GM23248 (cell line): ENCODE measurements at regions not wholly inside any gene's neighbourhood (a gene's known extent, or its start where the extent isn't known, plus 50 kb on each side); places are given as distances from the start of the nearest gene placed in this dataset.

Experiments
- DNase-seq: peaks from one replicate; pipeline ENCODE4 v3.0.0-alpha.2; 2015
- H2AFZ ChIP-seq: fragments of 200-600 bp; sonication (generic); 2 replicates; pipeline ENCODE4 v1.6.1; 2016; ENCODE audit warnings: antibody characterized with exemption
- H3F3A ChIP-seq: fragments of 200-600 bp; sonication (generic); 2 replicates; pipeline ENCODE4 v1.6.1; 2016; ENCODE audit warnings: mild to moderate bottlenecking, antibody characterized with exemption, mixed run types; ENCODE audit not compliant: insufficient read depth
- H3K27ac ChIP-seq: fragments of 200-600 bp; sonication (generic); 2 replicates; pipeline ENCODE4 v1.5.1; 2016; ENCODE audit warnings: mild to moderate bottlenecking
- H3K27me3 ChIP-seq: fragments of 200-600 bp; sonication (generic); replicated peaks from 2 replicates; pipeline ENCODE4 v1.6.1; 2016; ENCODE audit warnings: mild to moderate bottlenecking; ENCODE audit not compliant: insufficient read depth
- H3K36me3 ChIP-seq: fragments of 200-600 bp; sonication (generic); 2 replicates; pipeline ENCODE4 v1.6.1; 2016; ENCODE audit warnings: low read depth, mild to moderate bottlenecking
- H3K4me1 ChIP-seq: fragments of 200-600 bp; sonication (generic); 2 replicates; pipeline ENCODE4 v1.6.1; 2016; ENCODE audit warnings: mild to moderate bottlenecking; ENCODE audit not compliant: insufficient read depth
- H3K4me2 ChIP-seq: fragments of 200-600 bp; sonication (generic); one replicate; pipeline ENCODE4 v1.6.1; 2016; ENCODE audit warnings: mild to moderate bottlenecking; ENCODE audit not compliant: unreplicated experiment
- H3K4me3 ChIP-seq: fragments of 200-600 bp; sonication (generic); 2 replicates; pipeline ENCODE4 v1.5.1; 2016; ENCODE audit warnings: mild to moderate bottlenecking
- H3K79me2 ChIP-seq: fragments of 200-600 bp; sonication (generic); 2 replicates; pipeline ENCODE4 v1.6.1; 2016; ENCODE audit warnings: mild to moderate bottlenecking; ENCODE audit not compliant: insufficient read depth
- H3K9ac ChIP-seq: fragments of 200-600 bp; sonication (generic); 2 replicates; pipeline ENCODE4 v1.6.1; 2016; ENCODE audit warnings: mild to moderate bottlenecking
- H3K9me2 ChIP-seq: fragments of 200-600 bp; sonication (generic); 2 replicates; pipeline ENCODE4 v1.6.1; 2016; ENCODE audit warnings: mixed run types, mild to moderate bottlenecking, moderate library complexity; ENCODE audit not compliant: insufficient read depth
- H3K9me3 ChIP-seq: fragments of 200-600 bp; sonication (generic); one replicate; pipeline ENCODE4 v1.6.1; 2017; ENCODE audit warnings: low read depth
- H4K20me1 ChIP-seq: fragments of 200-600 bp; sonication (generic); 2 replicates; pipeline ENCODE4 v1.6.0; 2016; ENCODE audit not compliant: insufficient read depth
- EZH2 ChIP-seq: fragments of 200-600 bp; sonication (generic); IDR thresholded peaks from 2 replicates; pipeline ENCODE4 v1.6.1; 2018; ENCODE audit warnings: antibody characterized with exemption, mild to moderate bottlenecking; ENCODE audit not compliant: insufficient read depth, poor library complexity, severe bottlenecking
- EZH2phosphoT487 ChIP-seq: fragments of 200-600 bp; sonication (generic); IDR thresholded peaks from 2 replicates; pipeline ENCODE4 v1.6.1; 2018; ENCODE audit warnings: antibody characterized with exemption, moderate library complexity, mild to moderate bottlenecking, low read depth; ENCODE audit not compliant: insufficient read depth
- WGBS, 2 experiments: methylation state at CpG; one replicate each; pipeline ENCODE4 v1.1.6; 2015 to 2017; ENCODE audit warnings: low lambda C conversion rate in 2 of 2, low coverage in 1 of 2; ENCODE audit errors: missing lambda C conversion rate in 2 of 2; 5-methylcytosine and 5-hydroxymethylcytosine counted together
- in situ Hi-C: fragments of 300-500 bp; cut with MboI; formaldehyde crosslinking; loops from 2 replicates; pipeline ENCODE4 v1.15.0; 2020

- no peak for DNase-seq
- Histone ChIP-seq H3K27ac (no peak overlapping the region), H3K36me3 (no peaks in the 10 kb centered on the region), H3K9me3 (no peaks in the 10 kb centered on the region), H2AFZ (no peak overlapping the region), H3K79me2 (no peaks in the 10 kb centered on the region), H3K9ac (no peak overlapping the region), H3K27me3 (no peaks in the 10 kb centered on the region), H3F3A (no peaks in the 10 kb centered on the region), H3K4me1 (no peaks in the 10 kb centered on the region), H3K9me2 (no peaks in the 10 kb centered on the region), H3K4me3 (no peak overlapping the region), H3K4me2 (no peak overlapping the region), H4K20me1 (no peaks in the 10 kb centered on the region)
- TF ChIP-seq EZH2, result no peak
- TF ChIP-seq EZH2phosphoT487, result no peak
- in situ Hi-C loops, result no loop called here
- WGBS, 2 experiments, result 5% methylated on average over 1 of the region's 1 CpG
Observed at GRCh38 chr10:64079341-64079740, 558.1 kb downstream of the REEP3 start.

GRCh38 chr10:64080071-64080470 is 558.9 kb downstream of the REEP3 start:
- no peaks in the 10 kb centered on the region for H3K27me3 ChIP-seq
- H3K9me3 ChIP-seq, result no peaks in the 10 kb centered on the region
- H3K79me2 ChIP-seq, result no peaks in the 10 kb centered on the region
- H3K36me3 ChIP-seq, result no peaks in the 10 kb centered on the region
- no peak overlapping the region for H3K27ac ChIP-seq
- no peak overlapping the region for H3K9ac ChIP-seq
- DNase-seq, result no peak
- H3K4me3 ChIP-seq, result no peak overlapping the region
- no peaks in the 10 kb centered on the region for H4K20me1 ChIP-seq
- TF ChIP-seq EZH2 (no peak), EZH2phosphoT487 (no peak)
- H3K9me2 ChIP-seq, result no peaks in the 10 kb centered on the region
- H2AFZ ChIP-seq, result no peak overlapping the region
- in situ Hi-C loops, result no loop called here
- H3K4me1 ChIP-seq, result no peaks in the 10 kb centered on the region
- WGBS, 2 experiments, result 0 to 3% methylated on average over 1 of the region's 1 CpG
- H3F3A ChIP-seq, result no peaks in the 10 kb centered on the region
- H3K4me2 ChIP-seq, result no peak overlapping the region

- Histone ChIP-seq H3K9ac (no peak overlapping the region), H3K36me3 (no peaks in the 10 kb centered on the region), H3K9me2 (no peaks in the 10 kb centered on the region), H3K4me3 (no peak overlapping the region), H3K79me2 (no peaks in the 10 kb centered on the region), H3K4me2 (no peak overlapping the region), H3K9me3 (no peaks in the 10 kb centered on the region), H3F3A (no peaks in the 10 kb centered on the region), H3K4me1 (no peaks in the 10 kb centered on the region), H4K20me1 (no peaks in the 10 kb centered on the region), H3K27me3 (no peaks in the 10 kb centered on the region), H2AFZ (no peak overlapping the region), H3K27ac (no peak overlapping the region)
- 5 to 7% methylated on average over 3 of the region's 3 CpGs for WGBS, 2 experiments
- DNase-seq, result no peak
- in situ Hi-C loops, result no loop called here
- TF ChIP-seq EZH2 (no peak), EZH2phosphoT487 (no peak)
Observed at GRCh38 chr10:64081947-64082482, 560.8 kb downstream of the REEP3 start.

- Histone ChIP-seq H3K4me1 (no peaks in the 10 kb centered on the region), H3K4me2 (no peak overlapping the region), H3K4me3 (no peak overlapping the region), H3K9me3 (no peaks in the 10 kb centered on the region), H3K36me3 (no peaks in the 10 kb centered on the region), H2AFZ (no peak overlapping the region), H3K9me2 (no peaks in the 10 kb centered on the region), H3K79me2 (no peaks in the 10 kb centered on the region), H3K27ac (no peak overlapping the region), H3K27me3 (no peaks in the 10 kb centered on the region), H3K9ac (no peak overlapping the region), H3F3A (no peaks in the 10 kb centered on the region), H4K20me1 (no peaks in the 10 kb centered on the region)
- in situ Hi-C loops, result no loop called here
- WGBS, 2 experiments, result 0 to 3% methylated on average over 2 of the region's 2 CpGs
- TF ChIP-seq EZH2, result no peak
- no peak for DNase-seq
Observed at GRCh38 chr10:64086083-64086767, 565.0 kb downstream of the REEP3 start.
